CD4-positive, alpha-beta T cell treated with Interleukin-2 at 100 ng/mL for 4 hours (primary cell): ENCODE measurements at regions not wholly inside any gene's neighbourhood (a gene's known extent, or its start where the extent isn't known, plus 50 kb on each side); places are given as distances from the start of the nearest gene placed in this dataset.
"Not testable (repeated sequence)": the region's sequence is repeated elsewhere in the genome, so short reads cannot be mapped to it uniquely, and the experiment has no call there.

Experiments
- DNase-seq: peaks from one replicate; pipeline ENCODE4 v3.0.0-alpha.2; 2020; ENCODE audit warnings: low spot score

DNA sequence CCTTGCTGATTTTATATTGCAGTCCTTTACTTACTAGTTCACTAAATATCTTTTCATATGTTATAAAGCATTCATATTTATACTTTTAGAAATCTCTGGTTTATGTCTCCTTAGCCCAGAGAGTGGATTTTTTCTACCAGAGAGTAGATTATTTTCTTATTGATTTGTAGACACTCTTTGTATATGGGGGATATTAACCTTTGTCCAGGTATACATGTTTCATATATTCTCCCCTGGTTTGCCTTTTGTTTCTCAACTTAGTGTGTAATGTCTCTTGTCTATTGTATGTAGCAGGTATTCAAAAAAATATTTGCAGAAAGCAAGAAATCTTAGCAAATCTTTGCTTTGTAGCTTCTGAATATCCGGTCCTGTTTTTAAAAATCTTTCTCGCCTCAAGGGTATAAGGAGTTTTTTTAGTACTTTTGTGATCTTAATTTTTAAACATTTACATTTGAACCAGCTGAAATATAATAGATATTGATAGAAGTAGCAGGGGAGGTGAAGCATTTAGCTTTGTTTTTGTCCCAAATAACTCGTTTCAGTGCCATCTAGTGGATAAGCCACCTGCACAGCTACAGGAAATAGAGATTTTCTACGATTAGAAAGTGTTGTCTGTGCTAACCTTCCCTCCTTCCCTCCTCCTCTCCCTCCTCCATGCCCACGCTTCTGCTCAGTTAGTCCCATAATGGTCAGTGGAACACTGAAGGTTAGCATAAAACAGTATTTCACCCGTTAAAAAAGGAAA, 97.0 kb downstream of the PHETA1 start:
- no peak for DNase-seq

DNA sequence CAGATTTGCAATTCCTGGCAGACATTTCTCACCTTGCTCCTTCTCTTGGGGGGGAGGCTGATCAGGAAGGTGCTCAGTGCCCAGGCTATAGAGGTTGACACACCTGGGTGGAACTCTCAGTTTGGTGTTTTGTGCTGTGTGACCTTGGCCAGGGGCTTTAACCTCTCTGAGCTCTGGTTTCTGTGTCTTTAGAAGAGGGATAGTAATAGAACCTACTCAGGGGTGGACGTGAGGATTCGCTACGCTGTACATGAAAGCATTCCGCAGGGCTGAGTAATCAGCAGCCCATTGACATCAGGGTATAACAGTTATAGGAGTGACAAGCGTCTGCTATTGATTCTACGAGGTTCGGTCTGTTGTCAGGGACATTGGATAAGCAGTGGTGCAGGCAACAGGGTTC, 98.1 kb downstream of the PHETA1 start:
- DNase-seq, result no peak

DNA sequence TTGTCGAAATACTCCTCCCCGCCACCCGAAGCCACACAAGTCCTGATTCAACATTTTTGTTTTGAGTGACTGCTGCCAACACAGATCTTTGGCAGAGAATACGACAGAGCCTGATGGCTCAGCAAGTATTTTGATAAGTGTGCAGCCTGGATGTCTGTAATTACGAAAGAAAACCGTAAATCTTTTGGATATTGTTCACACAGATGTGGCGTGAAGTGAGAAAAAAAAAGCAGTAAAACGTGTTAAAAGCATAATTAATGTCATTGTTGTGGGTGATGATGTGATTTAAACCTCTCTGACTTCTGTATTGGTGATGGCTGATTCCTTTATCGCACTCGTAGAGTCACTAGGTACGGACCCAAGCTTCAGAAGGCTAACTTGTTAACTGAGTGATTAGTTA, 98.7 kb downstream of the PHETA1 start:
- no peak for DNase-seq

DNA sequence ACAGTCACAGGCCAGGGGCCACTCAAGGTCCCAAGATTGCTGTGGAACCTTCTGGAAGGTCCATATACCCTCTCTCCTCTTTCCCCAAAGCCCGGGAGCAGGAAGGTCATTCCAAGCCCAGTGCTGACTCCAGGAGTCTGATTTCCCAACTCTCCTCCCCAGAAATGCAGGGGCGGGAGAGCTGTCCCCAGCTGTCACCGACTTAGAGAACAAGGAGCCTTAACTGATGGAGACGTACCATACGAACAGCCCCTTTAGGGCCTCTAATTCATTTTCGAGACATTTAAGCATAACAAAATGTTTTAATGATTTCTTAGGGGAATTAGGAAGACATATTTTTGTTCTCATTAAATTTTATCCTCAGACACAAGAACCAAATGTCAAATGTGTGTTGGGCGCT, 99.2 kb downstream of the PHETA1 start:
- no peak for DNase-seq

GRCh38 chr12:111268738-111269572, 99.9 kb downstream of the PHETA1 start:
- DNase-seq, result no peak

DNA sequence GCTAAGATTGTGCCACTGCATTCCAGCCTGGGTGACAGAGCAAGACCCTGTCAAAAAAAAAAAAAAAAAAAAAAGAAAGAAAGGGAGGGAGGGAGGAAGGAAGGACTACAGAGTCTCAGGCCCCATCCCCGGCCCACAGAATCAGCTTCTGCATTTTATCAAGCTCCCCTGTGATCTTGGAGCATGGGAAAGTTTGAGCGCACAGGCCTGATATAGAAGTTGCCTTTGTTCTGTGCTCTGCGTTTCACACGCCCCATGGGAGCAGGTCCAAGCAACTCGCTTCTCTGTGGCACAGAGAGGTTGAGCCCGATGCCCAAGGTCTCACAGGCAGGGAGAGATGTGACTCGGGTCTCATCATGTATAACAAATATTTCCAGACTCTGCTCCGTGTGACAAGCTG, 101.8 kb downstream of the PHETA1 start:
- DNase-seq, result no peak

DNA sequence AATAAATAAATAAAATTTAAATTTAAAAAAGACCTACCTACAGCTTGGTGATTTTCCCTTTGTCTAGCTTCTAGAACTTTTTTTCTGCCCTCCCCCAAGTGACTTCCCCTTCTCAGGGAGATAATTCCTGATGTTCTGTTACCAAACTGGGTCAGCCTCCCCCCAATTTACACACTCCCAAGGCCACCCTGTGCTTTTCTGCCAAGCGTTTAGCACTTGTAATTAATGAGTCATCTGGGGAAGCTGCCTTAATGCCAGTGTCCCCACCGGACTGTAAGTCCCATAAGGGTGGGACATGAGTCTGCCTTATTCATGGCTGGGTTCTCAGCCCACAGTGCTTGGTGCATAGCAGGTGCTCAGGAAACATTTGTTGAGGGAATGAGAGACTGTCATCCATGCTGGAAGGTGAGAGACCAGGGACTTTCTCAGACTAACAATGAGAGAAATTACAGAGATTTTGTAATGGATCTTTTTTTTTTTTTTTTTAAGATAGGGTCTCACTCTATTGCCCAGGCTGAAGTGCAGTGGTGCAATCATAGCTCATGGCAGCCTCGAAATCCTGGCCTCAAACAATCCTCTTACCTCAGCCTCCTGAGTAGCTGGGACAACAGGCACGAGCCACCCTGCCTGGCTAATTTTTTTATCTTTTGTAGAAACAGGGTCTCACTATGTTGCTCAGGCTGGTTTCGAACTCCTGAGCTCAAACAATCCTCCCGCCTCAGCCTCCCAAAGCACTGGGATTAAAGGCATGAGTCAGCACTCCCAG, 106.8 kb downstream of the PHETA1 start:
- no peak for DNase-seq

- no peak for DNase-seq
These were observed 108.2 kb downstream of the PHETA1 start for GRCh38 chr12:111260732-111261131.

GRCh38 chr12:111259231-111259630, 109.7 kb downstream of the PHETA1 start:
- no peak for DNase-seq

- DNase-seq, result not testable (repeated sequence)
These were observed 110.8 kb downstream of the PHETA1 start for GRCh38 chr12:111258081-111258480.

DNA sequence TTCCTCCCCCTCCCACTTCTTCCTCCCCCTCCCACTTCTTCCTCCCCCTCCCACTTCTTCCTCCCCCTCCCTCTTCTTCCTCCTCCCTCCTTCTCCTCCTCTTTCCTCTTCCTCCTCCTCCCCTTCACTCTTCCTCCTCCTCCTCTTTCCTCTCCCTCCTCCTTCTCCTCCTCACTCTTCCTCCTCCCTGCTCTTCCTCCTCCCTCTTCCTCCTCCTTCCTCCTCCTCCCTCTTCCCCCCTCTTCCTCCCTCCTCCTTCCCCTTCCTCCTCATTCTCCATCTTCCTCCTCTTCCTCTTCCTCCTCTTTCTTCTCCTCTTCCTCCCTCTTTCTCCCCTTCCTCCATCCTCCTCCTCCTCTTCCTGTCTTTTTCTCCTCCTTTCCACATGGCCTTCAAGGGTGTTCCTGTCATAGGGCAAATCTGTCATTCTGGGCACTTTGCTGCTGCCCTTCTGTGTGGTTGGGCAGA, 111.4 kb downstream of the PHETA1 start:
- DNase-seq, result no peak

DNA sequence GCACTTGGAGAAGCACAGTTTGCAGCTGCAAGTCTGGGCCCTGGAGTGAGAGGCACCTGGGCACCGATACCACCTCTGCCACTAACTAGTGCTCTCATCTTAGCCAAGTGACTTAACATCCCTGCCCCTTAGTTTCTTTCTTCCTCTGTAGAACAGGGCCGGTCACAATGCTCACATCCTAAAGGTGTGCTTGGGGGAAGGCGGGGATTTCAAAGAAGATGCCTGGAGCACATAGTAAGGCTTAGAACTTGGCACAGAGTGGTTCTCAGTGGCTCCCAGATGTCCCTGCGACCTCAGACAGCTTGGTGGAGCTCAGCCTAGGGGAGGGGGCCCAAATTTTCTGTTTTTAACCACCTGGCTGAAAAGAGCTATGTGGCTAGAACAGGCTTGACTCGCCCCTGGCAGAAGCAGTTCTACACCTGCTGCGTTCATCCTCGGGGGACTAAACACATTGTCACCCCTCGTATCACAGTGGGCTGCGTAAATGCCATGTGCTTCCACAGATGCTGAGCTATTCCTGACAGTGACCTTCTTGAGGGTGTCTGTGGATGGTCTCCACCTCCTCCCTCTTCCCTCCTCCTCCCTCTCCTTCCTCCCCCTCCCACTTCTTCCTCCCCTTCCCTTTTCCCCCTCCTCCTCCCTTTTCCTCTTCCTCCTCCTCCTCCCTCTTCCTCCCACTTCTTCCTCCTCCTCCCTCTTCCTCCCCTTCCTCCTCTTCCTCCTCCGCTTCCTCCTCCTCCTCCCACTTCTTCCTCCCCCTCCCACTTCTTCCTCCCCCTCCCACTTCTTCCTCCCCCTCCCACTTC, 112.1 kb downstream of the PHETA1 start:
- no peak for DNase-seq

DNA sequence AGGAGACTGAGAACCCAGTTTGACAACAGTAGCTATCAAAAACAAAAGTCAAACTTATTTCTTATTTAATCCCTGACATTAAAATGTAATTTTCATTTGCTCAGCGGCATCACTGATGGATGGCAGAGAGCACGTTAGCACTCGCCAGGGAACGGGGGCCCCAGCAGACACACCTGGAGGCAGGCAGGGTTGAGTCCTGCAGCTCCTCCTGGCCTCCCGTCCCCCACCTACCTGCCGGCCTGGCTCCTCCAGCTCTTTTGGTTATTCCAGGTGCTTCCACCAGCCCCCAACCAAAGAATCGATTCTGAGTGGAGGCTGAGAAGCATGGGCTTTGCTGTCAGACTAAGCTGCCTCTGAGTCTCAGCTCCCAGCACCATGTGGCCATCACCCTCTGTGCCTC, 113.6 kb downstream of the PHETA1 start:
- DNase-seq, result no peak

- DNase-seq, result no peak
These were observed 114.8 kb downstream of the PHETA1 start for GRCh38 chr12:111254106-111254505.

DNA sequence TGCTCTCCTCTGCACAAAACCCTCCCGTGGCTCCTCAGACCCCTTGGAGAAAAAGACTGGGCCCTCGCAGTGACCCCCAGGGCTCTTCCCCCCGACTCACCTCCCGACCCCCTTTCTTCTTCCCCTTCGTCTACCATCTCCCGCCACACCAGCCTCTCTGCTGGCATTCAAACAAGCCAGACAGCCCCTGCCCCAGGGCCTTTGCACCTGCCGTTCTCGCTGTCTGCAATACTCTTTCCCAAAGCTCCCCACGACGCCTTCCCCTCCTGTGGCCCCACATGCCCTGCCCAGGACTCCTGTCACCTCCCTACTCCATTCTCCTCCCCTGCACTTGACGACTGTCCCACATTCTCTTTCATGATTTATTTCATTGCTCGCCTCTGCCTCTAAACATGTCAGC, 115.7 kb downstream of the PHETA1 start:
- DNase-seq, result no peak

DNA sequence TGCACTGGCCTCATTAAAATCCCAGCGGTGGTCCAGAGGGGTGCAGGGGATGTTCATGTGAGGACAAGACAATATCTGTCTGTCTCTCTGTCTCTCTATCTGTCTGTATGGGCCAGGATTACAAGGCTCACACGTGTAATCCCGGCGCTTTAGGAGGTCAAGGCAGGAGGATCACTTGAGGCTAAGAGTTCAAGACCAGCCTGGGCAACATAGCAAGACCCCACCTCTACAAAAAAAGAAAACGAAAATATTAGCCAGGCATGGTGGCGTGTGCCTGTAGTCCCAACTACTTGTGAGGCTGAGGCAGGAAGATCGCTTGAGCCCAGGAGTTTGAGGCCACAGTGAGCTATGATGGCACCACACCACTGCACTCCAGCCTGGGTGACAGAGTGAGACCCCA, 117.1 kb downstream of the PHETA1 start:
- no peak for DNase-seq

DNA sequence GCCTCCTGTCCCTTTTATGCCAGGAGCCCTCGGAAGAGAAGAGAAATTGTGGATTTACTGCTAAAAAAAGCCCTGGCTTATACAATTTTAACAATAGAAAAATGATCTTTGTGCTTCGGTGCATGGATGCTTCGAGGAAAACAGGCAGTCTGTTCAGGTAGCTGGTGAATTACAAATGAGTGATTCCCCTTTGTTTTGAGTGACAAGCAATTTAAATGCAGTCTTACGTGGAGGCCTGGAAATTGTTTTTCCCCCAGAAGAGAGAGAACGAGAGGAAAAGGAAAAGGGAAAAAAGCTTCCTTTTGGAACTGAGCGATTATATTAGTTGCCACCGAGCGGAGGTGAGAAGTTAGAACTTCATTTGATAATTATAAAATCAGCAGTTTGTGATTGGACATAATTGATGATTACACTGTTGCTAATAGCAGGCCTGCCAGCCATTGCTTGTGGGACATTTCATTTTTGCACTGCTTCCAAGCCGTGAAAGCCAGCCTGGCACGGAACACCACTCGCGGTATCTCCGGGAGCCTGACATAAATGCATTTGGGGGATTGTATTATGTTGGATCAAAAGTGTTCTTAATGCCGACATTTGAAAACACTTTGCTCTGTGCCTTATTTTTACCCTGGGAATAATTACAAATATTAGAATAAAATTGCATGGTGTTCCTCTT, 117.7 kb downstream of the PHETA1 start:
- no peak for DNase-seq

DNA sequence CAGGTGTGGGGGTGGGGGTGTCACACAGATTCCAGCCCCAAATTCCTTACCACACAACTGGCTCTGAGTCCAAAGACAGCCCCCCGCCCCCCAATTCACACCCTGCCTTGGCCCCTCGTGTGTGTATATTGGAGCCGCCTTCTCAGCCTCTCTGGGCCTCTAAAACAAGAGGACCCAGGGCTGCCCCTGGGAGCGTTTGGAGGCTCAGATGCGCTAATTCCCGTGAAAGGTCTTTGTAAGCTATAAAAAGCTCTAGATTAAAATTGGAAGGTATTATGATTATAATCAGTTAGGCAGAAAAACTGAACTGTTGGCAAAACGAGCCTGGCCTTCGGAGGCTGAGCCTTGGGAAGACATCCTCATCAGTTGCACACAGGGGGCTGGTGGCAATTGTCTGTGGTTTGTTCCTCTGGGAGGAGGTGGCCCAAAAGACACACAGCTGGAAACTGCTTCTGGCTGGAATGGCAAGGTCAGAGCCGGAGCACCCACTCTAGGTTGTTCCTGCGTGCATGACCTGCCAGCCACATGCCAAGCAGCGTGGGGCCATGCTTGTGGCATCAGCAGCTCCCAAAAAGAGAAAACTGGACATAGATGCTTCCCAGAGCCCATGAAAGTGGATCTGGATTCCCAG, 118.5 kb downstream of the PHETA1 start:
- DNase-seq, result no peak

DNA sequence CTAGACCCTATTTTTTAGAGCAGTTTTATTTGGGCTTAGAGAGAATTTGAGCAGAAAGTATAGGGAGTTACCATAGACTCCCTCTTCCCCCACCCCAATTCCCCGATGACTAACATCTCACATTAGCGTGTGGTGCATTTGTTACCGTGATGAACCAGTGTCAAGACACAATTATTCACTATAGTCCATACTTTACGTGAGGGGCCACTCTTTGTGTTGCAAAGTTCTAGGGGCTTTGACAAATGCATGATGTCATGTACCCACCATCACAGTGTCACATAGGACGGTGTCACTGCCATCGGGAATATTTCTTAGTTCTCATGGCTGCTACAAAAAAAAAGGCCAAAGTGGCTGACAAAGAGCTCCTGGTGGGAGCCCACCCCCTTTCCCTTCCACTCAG, 119.1 kb downstream of the PHETA1 start:
- DNase-seq, result no peak

- DNase-seq, result no peak
These were observed 119.9 kb downstream of the PHETA1 start for GRCh38 chr12:111249018-111249370.
